ENCODE measurements at regions not wholly inside any gene's neighbourhood (a gene's known extent, or its start where the extent isn't known, plus 50 kb on each side); places are given as distances from the start of the nearest gene placed in this dataset.

DNA sequence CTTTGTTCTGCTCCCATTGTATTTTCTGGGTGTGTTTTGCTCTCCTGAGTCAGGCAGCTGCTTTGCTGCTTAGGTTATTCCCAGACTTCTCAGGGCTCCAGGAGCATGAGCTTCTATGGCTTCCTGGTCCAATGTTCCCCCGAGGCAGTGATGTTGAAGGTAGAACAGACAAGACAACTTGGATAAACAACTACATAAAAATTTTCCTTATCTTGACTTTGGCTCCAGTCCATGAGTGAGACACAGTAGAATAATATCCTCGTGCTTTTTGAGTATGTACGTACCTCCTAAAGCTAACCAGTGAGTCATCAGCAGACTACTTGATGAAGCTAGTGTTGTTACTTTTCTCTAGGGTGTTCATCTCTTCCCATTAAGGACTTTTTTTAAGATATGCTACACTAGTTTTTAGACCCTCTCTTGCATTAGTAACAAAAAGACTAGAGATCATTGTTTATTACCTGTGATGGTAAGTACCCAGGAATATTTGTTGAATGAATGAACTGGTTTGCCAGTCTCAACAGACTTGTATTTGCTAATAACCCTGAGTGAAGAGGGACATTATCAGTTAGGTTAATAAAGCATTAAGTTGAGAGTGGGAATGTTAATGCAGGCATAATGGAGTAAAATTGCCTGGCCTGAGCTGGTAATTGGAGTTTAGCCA lies 131.9 kb downstream of the FHIP1A start:
- Histone ChIP-seq H3K36me3 (replicated peaks in 1 of 2; ENCODE audit: control insufficient read depth in 1 of 2, insufficient read depth in 2 of 2, low read length in 2 of 2) (no peaks in the 10 kb centered on the region), H3K9ac (ENCODE audit: insufficient read depth, low read depth, low read length) (no peak overlapping the region), H3K4me1 (ENCODE audit: insufficient read depth, low read length) (no peaks in the 10 kb centered on the region), H3K4me2 (ENCODE audit: low read depth, low read length) (no peak overlapping the region), H4K20me1 (ENCODE audit: insufficient read depth, low read length) (no peaks in the 10 kb centered on the region), H3K27ac (ENCODE audit: extremely low read length, insufficient read depth, low read length) (no peak overlapping the region), H3K27me3 (ENCODE audit: control insufficient read depth in 1 of 2, insufficient read depth in 2 of 2, low read length in 2 of 2) (no peaks in the 10 kb centered on the region), H2AFZ (ENCODE audit: low read length) (no peak overlapping the region), H3K4me3 (replicated peaks in 1 of 3; ENCODE audit: insufficient read depth in 1 of 3, low read depth in 2 of 3, low read length in 3 of 3) (no peak overlapping the region), H3K79me2 (ENCODE audit: insufficient read depth, low read length) (no peaks in the 10 kb centered on the region), H3K9me3 (ENCODE audit: low read length) (no peaks in the 10 kb centered on the region)
- ChIA-PET CTCF (ENCODE audit: low intra/inter-chr PET ratio, low total read pairs) (no interaction called here), POLR2A (no interaction called here)
- BruUV-seq (replicated peaks): no TSS peak
- ATAC-seq: no peak
- no peak for FAIRE-seq
- TF ChIP-seq MED13 (CRISPR knock-in tag; IDR thresholded peaks at IDR 0.05) (no peak), RARA (CRISPR knock-in tag; IDR thresholded peaks at IDR 0.05) (no peak)
- intact Hi-C loops (cut with micrococcal nuclease; ENCODE audit: unreplicated experiment): no loop called here
- in situ Hi-C loops (cut with HindIII; ENCODE audit: extremely low pct_ligation_motif_present, low pct_unique_long_range_greater_than_20kb): no loop called here
- DNase-seq (ENCODE audit: low spot score): no peak
- WGBS (ENCODE audit: low lambda C conversion rate): 41% methylated on average over 3 of the region's 3 CpGs

DNA sequence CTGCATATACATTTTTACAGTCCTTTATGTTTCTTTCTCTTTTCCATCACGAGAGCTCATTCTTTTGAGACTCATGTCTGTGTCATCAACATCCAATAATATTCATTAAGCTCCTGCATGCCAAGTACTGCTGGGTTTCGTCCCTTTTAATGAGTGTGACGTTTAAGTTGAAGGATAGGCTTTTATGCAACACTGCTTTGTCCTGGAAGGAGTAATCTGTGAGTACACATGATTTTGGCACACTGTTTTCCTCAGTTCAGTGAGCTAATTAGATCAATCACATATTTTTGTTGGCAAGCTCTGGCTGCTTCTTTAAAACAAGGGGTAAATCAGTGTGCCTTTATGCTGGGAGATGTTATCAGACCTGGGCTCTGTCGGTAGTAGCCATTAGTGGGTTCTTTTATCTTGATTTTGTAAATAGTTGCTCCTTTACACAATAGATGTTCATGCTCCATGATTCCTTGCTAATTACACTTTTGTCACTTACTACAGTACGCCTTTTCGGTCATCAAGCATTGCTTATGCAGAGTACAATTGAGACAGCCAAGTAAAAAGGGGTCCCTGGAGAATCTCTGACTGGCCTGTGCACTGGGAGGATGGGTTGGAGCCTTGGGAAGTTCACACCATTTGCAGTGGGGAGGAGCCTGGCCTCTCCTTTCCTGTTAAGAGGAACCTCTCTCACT lies 132.6 kb downstream of the FHIP1A start:
- H3K4me2 ChIP-seq (ENCODE audit: low read depth, low read length): no peak overlapping the region
- H3K27me3 ChIP-seq (ENCODE audit: control insufficient read depth in 1 of 2, insufficient read depth in 2 of 2, low read length in 2 of 2): no peaks in the 10 kb centered on the region
- in situ Hi-C loops (cut with HindIII; ENCODE audit: extremely low pct_ligation_motif_present, low pct_unique_long_range_greater_than_20kb) (no loop called here), intact Hi-C loops (cut with micrococcal nuclease; ENCODE audit: unreplicated experiment) (no loop called here)
- no peaks in the 10 kb centered on the region for H4K20me1 ChIP-seq (ENCODE audit: insufficient read depth, low read length)
- no peak overlapping the region for H3K4me3 ChIP-seq (replicated peaks in 1 of 3; ENCODE audit: insufficient read depth in 1 of 3, low read depth in 2 of 3, low read length in 3 of 3)
- FAIRE-seq (no peak), DNase-seq (ENCODE audit: low spot score) (no peak), ATAC-seq (no peak)
- no TSS peak for BruUV-seq (replicated peaks)
- H3K4me1 ChIP-seq (ENCODE audit: insufficient read depth, low read length): no peaks in the 10 kb centered on the region
- POLR2A ChIA-PET: no interaction called here
- no peak overlapping the region for H3K9ac ChIP-seq (ENCODE audit: insufficient read depth, low read depth, low read length)
- no peak overlapping the region for H3K27ac ChIP-seq (ENCODE audit: extremely low read length, insufficient read depth, low read length)
- no peaks in the 10 kb centered on the region for H3K9me3 ChIP-seq (ENCODE audit: low read length)
- H3K36me3 ChIP-seq (replicated peaks in 1 of 2; ENCODE audit: control insufficient read depth in 1 of 2, insufficient read depth in 2 of 2, low read length in 2 of 2): no peaks in the 10 kb centered on the region
- CTCF ChIA-PET (ENCODE audit: low intra/inter-chr PET ratio, low total read pairs): no interaction called here
- H2AFZ ChIP-seq (ENCODE audit: low read length): no peak overlapping the region
- H3K79me2 ChIP-seq (ENCODE audit: insufficient read depth, low read length): no peaks in the 10 kb centered on the region
- WGBS (ENCODE audit: low lambda C conversion rate): 65% methylated on average over 6 of the region's 6 CpGs
- no peak for TF ChIP-seq CENPX (CRISPR knock-in tag; IDR thresholded peaks at IDR 0.05)
- TF ChIP-seq ZMAT3 (CRISPR knock-in tag; conservative IDR thresholded peaks at IDR 0.05): no peak
- TF ChIP-seq, protein P1, sequence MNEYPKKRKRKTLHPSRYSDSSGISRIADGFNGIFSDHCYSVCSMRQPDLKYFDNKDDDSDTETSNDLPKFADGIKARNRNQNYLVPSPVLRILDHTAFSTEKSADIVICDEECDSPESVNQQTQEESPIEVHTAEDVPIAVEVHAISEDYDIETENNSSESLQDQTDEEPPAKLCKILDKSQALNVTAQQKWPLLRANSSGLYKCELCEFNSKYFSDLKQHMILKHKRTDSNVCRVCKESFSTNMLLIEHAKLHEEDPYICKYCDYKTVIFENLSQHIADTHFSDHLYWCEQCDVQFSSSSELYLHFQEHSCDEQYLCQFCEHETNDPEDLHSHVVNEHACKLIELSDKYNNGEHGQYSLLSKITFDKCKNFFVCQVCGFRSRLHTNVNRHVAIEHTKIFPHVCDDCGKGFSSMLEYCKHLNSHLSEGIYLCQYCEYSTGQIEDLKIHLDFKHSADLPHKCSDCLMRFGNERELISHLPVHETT (CRISPR knock-in tag; conservative IDR thresholded peaks at IDR 0.05): no peak
- no peak for TF ChIP-seq ZZZ3 (CRISPR knock-in tag; IDR thresholded peaks at IDR 0.05; ENCODE audit: borderline replicate concordance)
- TF ChIP-seq PAWR (CRISPR knock-in tag; IDR thresholded peaks at IDR 0.05; ENCODE audit: borderline replicate concordance): no peak
- TF ChIP-seq ISX (CRISPR knock-in tag; conservative IDR thresholded peaks at IDR 0.05): no peak
- no peak for TF ChIP-seq CBX5 (CRISPR knock-in tag; IDR thresholded peaks at IDR 0.05; ENCODE audit: borderline replicate concordance)
- no peak for TF ChIP-seq YY1 (IDR thresholded peaks at IDR 0.05; ENCODE audit: insufficient read depth, insufficient replicate concordance, low read depth, low read length)
- TF ChIP-seq HDAC1 (CRISPR knock-in tag; IDR thresholded peaks at IDR 0.05): no peak
- no peak for TF ChIP-seq ZNF614 (CRISPR knock-in tag; IDR thresholded peaks at IDR 0.05; ENCODE audit: borderline replicate concordance)
- TF ChIP-seq ZMYM4 (CRISPR knock-in tag; IDR thresholded peaks at IDR 0.05): no peak
- TF ChIP-seq ZNF768 (CRISPR knock-in tag; IDR thresholded peaks at IDR 0.05): no peak
- no peak for TF ChIP-seq ZNF557 (CRISPR knock-in tag; IDR thresholded peaks at IDR 0.05)
- TF ChIP-seq, protein P2, sequence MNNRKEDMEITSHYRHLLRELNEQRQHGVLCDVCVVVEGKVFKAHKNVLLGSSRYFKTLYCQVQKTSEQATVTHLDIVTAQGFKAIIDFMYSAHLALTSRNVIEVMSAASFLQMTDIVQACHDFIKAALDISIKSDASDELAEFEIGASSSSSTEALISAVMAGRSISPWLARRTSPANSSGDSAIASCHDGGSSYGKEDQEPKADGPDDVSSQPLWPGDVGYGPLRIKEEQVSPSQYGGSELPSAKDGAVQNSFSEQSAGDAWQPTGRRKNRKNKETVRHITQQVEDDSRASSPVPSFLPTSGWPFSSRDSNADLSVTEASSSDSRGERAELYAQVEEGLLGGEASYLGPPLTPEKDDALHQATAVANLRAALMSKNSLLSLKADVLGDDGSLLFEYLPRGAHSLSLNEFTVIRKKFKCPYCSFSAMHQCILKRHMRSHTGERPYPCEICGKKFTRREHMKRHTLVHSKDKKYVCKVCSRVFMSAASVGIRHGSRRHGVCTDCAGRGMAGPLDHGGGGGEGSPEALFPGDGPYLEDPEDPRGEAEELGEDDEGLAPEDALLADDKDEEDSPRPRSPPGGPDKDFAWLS (CRISPR knock-in tag; IDR thresholded peaks at IDR 0.05; ENCODE audit: borderline replicate concordance): no peak
- no peak for TF ChIP-seq PTBP1 (IDR thresholded peaks at IDR 0.05; ENCODE audit: low read depth, low read length, poor library complexity, severe bottlenecking)
